Heart right ventricle (tissue), 16 donors: ENCODE measurements at regions not wholly inside any gene's neighbourhood (a gene's known extent, or its start where the extent isn't known, plus 50 kb on each side); places are given as distances from the start of the nearest gene placed in this dataset.

Source experiments
- ATAC-seq, 8 donors: fragments of 200-7000 bp; cut with Tn5 transposase; one replicate each; pipeline ENCODE4 v1.9.1; 2020; ENCODE audit warnings: mild to moderate bottlenecking in 8 of 8, moderate library complexity in 8 of 8, moderate number of reproducible peaks in 1 of 8
- DNase-seq, 2 donors: peaks; one replicate each; pipeline ENCODE4 v3.0.0-alpha.2; 2020
- H3K27ac ChIP-seq, 10 donors: fragments of 200-600 bp; sonication (generic) in 2 of 10; one replicate each; pipeline versions ENCODE4 v1.5.0 to v1.8.0; 2020 to 2022; ENCODE audit warnings: mild to moderate bottlenecking in 3 of 10
- H3K27me3 ChIP-seq, 7 donors: fragments of 200-600 bp; one replicate each; pipeline ENCODE4 v1.8.0; 2021 to 2022; ENCODE audit warnings: mild to moderate bottlenecking in 2 of 7
- H3K36me3 ChIP-seq, 9 donors: fragments of 200-600 bp; sonication (generic) in 1 of 9; one replicate each; pipeline versions ENCODE4 v1.5.0 to v1.8.0; 2020 to 2022; ENCODE audit warnings: mild to moderate bottlenecking in 2 of 9
- H3K4me1 ChIP-seq, 9 donors: fragments of 200-600 bp; sonication (generic) in 1 of 9; one replicate each; pipeline versions ENCODE4 v1.5.0 to v1.8.0; 2020 to 2022; ENCODE audit warnings: mild to moderate bottlenecking in 4 of 9
- H3K4me3 ChIP-seq, 10 donors: fragments of 200-600 bp; sonication (generic) in 2 of 10; one replicate each; pipeline versions ENCODE4 v1.5.0 to v1.8.0; 2020 to 2022; ENCODE audit warnings: mild to moderate bottlenecking in 7 of 10, moderate library complexity in 2 of 10
- H3K9me3 ChIP-seq, 11 donors: fragments of 200-600 bp in 10 of 11; sonication (generic) in 2 of 11; one replicate each; pipeline versions ENCODE4 v1.5.0 to v1.8.0; 2013 to 2022; ENCODE audit warnings: mild to moderate bottlenecking in 2 of 11, control low read depth in 1 of 11, moderate library complexity in 1 of 11
- WGBS, 2 donors: extraction: QIAGEN DNeasy Blood & Tissue Kit; methylation state at CpG; one replicate each; pipeline ENCODE4 v1.1.7; 2013; ENCODE audit warnings: inconsistent platforms in 1 of 2; 5-methylcytosine and 5-hydroxymethylcytosine counted together
- intact Hi-C, 10 donors: fragments of 100-400 bp; cut with DNase I; formaldehyde crosslinking; loops; one replicate each; pipeline versions ENCODE4 v1.11.1 to v1.14.2; 2022
- TF ChIP-seq, protein P1 (sequence below), 9 donors: fragments of 200-600 bp; sonication (generic) in 2 of 9; IDR thresholded peaks; one replicate each; pipeline versions ENCODE4 v1.5.0 to v1.8.0; 2021 to 2022; ENCODE audit warnings: antibody characterized with exemption in 9 of 9, mild to moderate bottlenecking in 5 of 9, moderate library complexity in 1 of 9
- donor health status: Arrhythmogenic right ventricular cardiomyopathy.
- donor health status: ischemic (EF 13 %, LVEDD 7.1; RV severe dilation, severe dysfunction).
- donor health status: healthy with polysubstance abuse.
- donor health status: DM: no; HTN: yes; CAD: no.
- donor health status: DM: no; HTN: no; CAD: no.
- donor health status: ischemic (EF 25% LVEDD 6.9; RV normal size, moderate dysfunction).
- donor health status: ischemic (EF 25% LVEDD 5.7; RV mildly dilated, moderate dysfunction).
- donor health status: healthy.
- donor health status: DM: yes; HTN: yes; CAD: no.
- donor health status: Ischemic cardiomyopathy.
- donor health status: ischemic (EF 35%, LVEDD 5.7; RV mildly dilated, moderate dysfunction).
- donor health status: nonischemic (EF 11% LVEDD 7.7; RV severe dilation, severe dysfunction).
- donor health status: DM: yes; HTN: yes; CAD: no.
- donor health status: PGD.
- donor health status: ischemic (EF 29% LVEDD 5.4; RV normal size, mild dysfunction).
- donor health status: nonischemic (EF 23%, LVEDD 6.1; RV moderate dilation, normal function).

DNA sequence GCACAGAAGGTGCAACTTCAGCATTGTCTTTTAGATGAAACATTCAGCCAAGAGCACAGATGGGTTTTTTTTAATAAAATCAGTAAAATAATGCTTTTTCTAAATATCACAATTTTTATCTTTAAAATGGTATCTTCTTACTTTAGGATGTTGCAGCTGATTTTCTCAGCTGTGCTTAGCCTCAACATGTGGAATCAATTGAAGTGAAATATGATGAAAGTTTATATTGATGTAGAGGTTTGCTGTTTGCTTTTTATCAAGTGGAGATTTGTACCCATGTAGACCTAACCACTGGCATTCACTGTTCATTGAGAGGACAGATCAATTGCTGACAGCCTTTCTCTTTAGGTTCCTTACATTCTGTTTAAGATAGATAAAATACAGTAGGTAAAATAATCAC is 107.8 kb downstream of the CYB561 start:
- H3K27ac ChIP-seq, result no peak overlapping the region
- H3K9me3 ChIP-seq, result no peaks in the 10 kb centered on the region
- H3K4me3 ChIP-seq, result no peak overlapping the region
- H3K27me3 ChIP-seq, result no peaks in the 10 kb centered on the region
- H3K36me3 ChIP-seq, result peaks cover 0 to 33% (median 0%) of the 10 kb centered on the region in 9 donors
- intact Hi-C loops, result no loop called here
- no peak for ATAC-seq
- TF ChIP-seq, protein P1, sequence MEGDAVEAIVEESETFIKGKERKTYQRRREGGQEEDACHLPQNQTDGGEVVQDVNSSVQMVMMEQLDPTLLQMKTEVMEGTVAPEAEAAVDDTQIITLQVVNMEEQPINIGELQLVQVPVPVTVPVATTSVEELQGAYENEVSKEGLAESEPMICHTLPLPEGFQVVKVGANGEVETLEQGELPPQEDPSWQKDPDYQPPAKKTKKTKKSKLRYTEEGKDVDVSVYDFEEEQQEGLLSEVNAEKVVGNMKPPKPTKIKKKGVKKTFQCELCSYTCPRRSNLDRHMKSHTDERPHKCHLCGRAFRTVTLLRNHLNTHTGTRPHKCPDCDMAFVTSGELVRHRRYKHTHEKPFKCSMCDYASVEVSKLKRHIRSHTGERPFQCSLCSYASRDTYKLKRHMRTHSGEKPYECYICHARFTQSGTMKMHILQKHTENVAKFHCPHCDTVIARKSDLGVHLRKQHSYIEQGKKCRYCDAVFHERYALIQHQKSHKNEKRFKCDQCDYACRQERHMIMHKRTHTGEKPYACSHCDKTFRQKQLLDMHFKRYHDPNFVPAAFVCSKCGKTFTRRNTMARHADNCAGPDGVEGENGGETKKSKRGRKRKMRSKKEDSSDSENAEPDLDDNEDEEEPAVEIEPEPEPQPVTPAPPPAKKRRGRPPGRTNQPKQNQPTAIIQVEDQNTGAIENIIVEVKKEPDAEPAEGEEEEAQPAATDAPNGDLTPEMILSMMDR (IDR thresholded peaks at IDR 0.05), result no peak
- H3K4me1 ChIP-seq, result peaks cover 0 to 3% (median 0%) of the 10 kb centered on the region in 9 donors
- no peak for DNase-seq

DNA sequence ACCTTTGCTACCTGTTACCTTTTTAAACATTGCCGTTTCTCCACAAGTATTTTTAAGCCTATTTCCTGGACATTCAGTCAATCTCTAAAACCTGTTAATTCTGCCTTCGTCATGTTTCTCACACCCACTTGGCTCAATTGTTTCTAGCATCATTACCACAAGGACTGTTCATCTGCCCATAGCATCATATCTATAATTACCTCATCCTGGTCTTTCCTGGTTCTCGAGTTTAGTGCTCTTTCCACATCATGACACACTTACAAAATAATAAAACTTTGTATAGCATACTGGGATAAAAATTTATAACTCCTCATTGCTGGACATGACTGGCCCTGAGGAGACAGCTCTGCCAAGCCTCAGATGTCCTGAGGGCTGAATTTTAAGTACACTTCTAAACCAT is 104.8 kb downstream of the CYB561 start:
- intact Hi-C loops, result no loop called here
- H3K36me3 ChIP-seq, result peaks cover 0 to 53% (median 0%) of the 10 kb centered on the region in 9 donors
- H3K9me3 ChIP-seq, result no peaks in the 10 kb centered on the region
- H3K27ac ChIP-seq, result no peak overlapping the region
- TF ChIP-seq, protein P1 (IDR thresholded peaks at IDR 0.05), result no peak
- H3K4me1 ChIP-seq, result no peaks in the 10 kb centered on the region
- 89 to 95% methylated on average over 3 of the region's 3 CpGs for WGBS, 2 donors
- DNase-seq (no peak), ATAC-seq (no peak)
- H3K27me3 ChIP-seq, result no peaks in the 10 kb centered on the region
- H3K4me3 ChIP-seq, result no peak overlapping the region

DNA sequence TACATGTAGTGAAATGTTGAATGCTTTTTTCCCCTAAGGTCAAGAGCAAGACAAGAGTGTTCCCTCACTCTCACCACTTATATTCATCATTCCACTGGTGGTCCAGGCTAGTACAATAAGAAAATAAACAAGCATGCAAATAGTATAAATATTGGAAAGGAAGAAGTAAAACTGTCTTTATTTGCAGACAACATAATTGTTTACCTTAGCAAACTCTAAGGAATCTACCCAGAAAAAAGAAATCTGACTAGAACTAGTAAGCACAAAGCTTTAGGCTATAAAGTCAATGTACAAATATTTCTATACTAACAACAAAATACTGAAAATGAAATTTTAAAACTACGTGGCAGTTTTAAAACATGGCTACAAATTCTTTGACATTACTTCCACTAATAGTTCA is 101.7 kb downstream of the CYB561 start:
- Histone ChIP-seq H3K4me1 (no peaks in the 10 kb centered on the region), H3K27ac (no peak overlapping the region), H3K36me3 (peaks cover 0 to 53% (median 0%) of the 10 kb centered on the region in 9 donors), H3K4me3 (no peak overlapping the region), H3K9me3 (no peaks in the 10 kb centered on the region), H3K27me3 (no peaks in the 10 kb centered on the region)
- WGBS, 2 donors, result 97 to 100% methylated on average over 1 of the region's 1 CpG
- TF ChIP-seq, protein P1 (IDR thresholded peaks at IDR 0.05), result no peak
- ATAC-seq (no peak), DNase-seq (no peak)
- intact Hi-C loops, result no loop called here

DNA sequence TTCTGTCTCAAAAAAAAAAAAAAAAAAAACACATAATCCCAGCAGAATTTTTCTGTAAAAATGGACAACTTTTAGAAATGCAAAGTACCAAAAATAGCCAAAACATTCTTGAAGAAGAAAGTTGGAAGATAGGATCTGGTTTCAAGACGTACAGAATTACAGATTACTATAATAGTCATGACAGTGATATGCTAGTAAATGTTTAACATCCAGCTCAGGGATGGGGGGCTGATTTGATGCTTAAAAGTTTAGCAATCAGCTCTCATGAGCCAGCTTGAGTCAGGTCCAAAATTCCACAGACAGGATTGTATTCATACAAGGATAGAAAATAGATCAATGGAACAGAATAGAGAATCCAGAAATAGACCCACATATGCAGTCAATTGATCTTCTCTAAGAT is 100.5 kb downstream of the CYB561 start:
- Histone ChIP-seq H3K9me3 (no peaks in the 10 kb centered on the region), H3K4me3 (no peak overlapping the region), H3K36me3 (peaks cover 0 to 47% (median 0%) of the 10 kb centered on the region in 9 donors), H3K27me3 (no peaks in the 10 kb centered on the region), H3K4me1 (no peaks in the 10 kb centered on the region), H3K27ac (no peak overlapping the region)
- DNase-seq (no peak), ATAC-seq (no peak)
- 66 to 83% methylated on average over 1 of the region's 1 CpG for WGBS, 2 donors
- TF ChIP-seq, protein P1 (IDR thresholded peaks at IDR 0.05), result no peak
- intact Hi-C loops, result no loop called here

DNA sequence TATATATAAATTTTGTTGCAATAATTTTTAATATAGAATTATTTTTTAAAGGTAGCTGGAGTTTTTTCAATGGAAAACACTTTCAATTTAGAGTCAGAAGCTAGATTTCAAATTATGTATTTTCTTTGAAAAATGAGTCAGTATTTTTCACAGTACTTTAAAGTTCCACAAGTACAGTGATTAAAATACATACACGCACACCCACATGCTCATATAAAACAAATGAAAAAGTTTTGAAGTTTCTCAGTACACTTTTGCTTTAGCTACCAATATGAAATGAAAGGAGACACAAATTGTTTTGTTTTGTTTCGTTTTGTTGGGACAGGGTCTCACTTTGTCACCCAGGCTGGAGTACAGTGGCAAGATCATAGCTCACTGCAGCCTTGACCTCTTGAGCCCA is 98.6 kb downstream of the CYB561 start:
- no peaks in the 10 kb centered on the region for H3K9me3 ChIP-seq
- no peak for DNase-seq
- no peaks in the 10 kb centered on the region for H3K4me1 ChIP-seq
- TF ChIP-seq, protein P1 (IDR thresholded peaks at IDR 0.05), result no peak
- no peaks in the 10 kb centered on the region for H3K27me3 ChIP-seq
- intact Hi-C loops, result no loop called here
- no peak overlapping the region for H3K27ac ChIP-seq
- WGBS, 2 donors, result 90 to 95% methylated on average over 2 of the region's 2 CpGs
- peaks cover 0 to 28% (median 0%) of the 10 kb centered on the region in 9 donors for H3K36me3 ChIP-seq
- H3K4me3 ChIP-seq, result no peak overlapping the region
- no peak for ATAC-seq
